Right lobe of liver (tissue), 4 donors: ENCODE measurements at regions not wholly inside any gene's neighbourhood (a gene's known extent, or its start where the extent isn't known, plus 50 kb on each side); places are given as distances from the start of the nearest gene placed in this dataset.
"Not testable (repeated sequence)": the region's sequence is repeated elsewhere in the genome, so short reads cannot be mapped to it uniquely, and the experiment has no call there.

ENCODE experiments used
- CTCF ChIP-seq, 4 donors: fragments of 200-600 bp in 3 of 4; fragments of 450-650 bp in 1 of 4; IDR thresholded peaks; one replicate each; pipeline versions ENCODE4 v1.5.1 to v1.8.0; 2016 to 2022; ENCODE audit warnings: antibody characterized with exemption in 4 of 4, mild to moderate bottlenecking in 2 of 4
- POLR2A ChIP-seq: fragments of 450-650 bp; IDR thresholded peaks from one replicate; pipeline ENCODE4 v1.6.1; 2017; ENCODE audit warnings: antibody characterized with exemption, mild to moderate bottlenecking
- donor health status: DM: no; HTN: no; CAD: no.
- donor health status: DM: no; HTN: no; CAD: no.
- donor health status: DM: no; HTN: yes; CAD: no.

GRCh38 chr4:66462890-66463289 is 792.6 kb upstream of the EPHA5 start:
- not testable (repeated sequence) for TF ChIP-seq CTCF (IDR thresholded peaks at IDR 0.05); POLR2A
